Omental fat pad (tissue), 3 donors: ENCODE measurements at regions not wholly inside any gene's neighbourhood (a gene's known extent, or its start where the extent isn't known, plus 50 kb on each side); places are given as distances from the start of the nearest gene placed in this dataset.

ENCODE experiments used
- ATAC-seq: fragments of 150-250 bp; one replicate; pipeline ENCODE4 v1.9.1; 2016; ENCODE audit warnings: mild to moderate bottlenecking, moderate library complexity; ENCODE audit not compliant: low FRiP score
- DNase-seq: peaks from one replicate; pipeline ENCODE4 v3.0.0-alpha.2; 2019; ENCODE audit warnings: low spot score
- TF ChIP-seq, protein P1 (sequence below), 3 donors: fragments of 450-650 bp; IDR thresholded peaks; one replicate each; pipeline ENCODE4 v1.5.1; 2016 to 2017; ENCODE audit warnings: antibody characterized with exemption in 3 of 3, mild to moderate bottlenecking in 3 of 3, moderate library complexity in 2 of 3

DNA sequence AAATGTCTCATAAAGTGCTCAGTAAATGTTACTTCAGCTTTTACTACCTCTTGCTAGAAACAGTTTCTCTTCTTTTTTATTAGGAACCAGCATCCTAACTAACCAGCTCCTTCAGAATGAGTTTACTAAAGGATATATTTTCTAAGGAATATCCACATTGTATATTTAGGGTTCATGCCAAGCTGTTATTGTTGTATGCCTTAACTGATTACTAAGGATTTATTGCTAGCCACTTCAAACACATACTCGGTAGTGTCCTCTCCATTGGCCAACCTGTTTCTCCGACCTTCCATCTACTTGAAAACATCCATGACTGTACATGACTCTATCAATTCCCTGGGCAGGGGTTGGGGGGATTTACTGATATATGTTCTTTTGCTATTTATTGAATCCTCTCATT, 906.3 kb upstream of the SORCS1 start:
- TF ChIP-seq, protein P1, sequence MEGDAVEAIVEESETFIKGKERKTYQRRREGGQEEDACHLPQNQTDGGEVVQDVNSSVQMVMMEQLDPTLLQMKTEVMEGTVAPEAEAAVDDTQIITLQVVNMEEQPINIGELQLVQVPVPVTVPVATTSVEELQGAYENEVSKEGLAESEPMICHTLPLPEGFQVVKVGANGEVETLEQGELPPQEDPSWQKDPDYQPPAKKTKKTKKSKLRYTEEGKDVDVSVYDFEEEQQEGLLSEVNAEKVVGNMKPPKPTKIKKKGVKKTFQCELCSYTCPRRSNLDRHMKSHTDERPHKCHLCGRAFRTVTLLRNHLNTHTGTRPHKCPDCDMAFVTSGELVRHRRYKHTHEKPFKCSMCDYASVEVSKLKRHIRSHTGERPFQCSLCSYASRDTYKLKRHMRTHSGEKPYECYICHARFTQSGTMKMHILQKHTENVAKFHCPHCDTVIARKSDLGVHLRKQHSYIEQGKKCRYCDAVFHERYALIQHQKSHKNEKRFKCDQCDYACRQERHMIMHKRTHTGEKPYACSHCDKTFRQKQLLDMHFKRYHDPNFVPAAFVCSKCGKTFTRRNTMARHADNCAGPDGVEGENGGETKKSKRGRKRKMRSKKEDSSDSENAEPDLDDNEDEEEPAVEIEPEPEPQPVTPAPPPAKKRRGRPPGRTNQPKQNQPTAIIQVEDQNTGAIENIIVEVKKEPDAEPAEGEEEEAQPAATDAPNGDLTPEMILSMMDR (IDR thresholded peaks at IDR 0.05) = no peak
- ATAC-seq (no peak), DNase-seq (no peak)

DNA sequence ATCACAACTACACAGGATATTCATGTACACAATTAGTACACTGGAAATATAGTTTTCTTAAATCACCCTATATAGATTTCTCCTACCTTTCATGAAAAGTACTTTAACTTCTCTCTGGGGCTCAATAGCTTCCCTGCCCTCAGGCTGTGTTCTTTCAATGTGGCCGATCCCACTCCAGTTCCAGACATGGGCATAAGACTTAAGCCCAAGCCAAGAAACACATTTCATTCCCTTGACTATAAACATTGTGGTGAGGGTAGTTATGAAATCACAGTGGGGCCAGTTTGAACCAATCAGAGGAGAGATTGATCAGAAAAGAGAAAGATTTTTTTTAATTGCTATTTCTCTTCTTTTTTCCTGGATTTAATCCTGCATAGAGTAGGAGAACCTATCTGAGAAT, 904.6 kb upstream of the SORCS1 start:
- TF ChIP-seq, protein P1 (IDR thresholded peaks at IDR 0.05) = no peak
- ATAC-seq (no peak), DNase-seq (no peak)

GRCh38 chr10:108064746-108065260, 900.3 kb upstream of the SORCS1 start:
- ATAC-seq = no peak
- TF ChIP-seq, protein P1 (IDR thresholded peaks at IDR 0.05) = no peak
- DNase-seq = no peak

- TF ChIP-seq, protein P1 (IDR thresholded peaks at IDR 0.05) = no peak
- no peak for ATAC-seq
- no peak for DNase-seq
These were observed 895.7 kb upstream of the SORCS1 start for GRCh38 chr10:108060246-108060645.

GRCh38 chr10:108055506-108055905, 891.0 kb upstream of the SORCS1 start:
- TF ChIP-seq, protein P1 (IDR thresholded peaks at IDR 0.05) = no peak
- ATAC-seq = no peak
- no peak for DNase-seq

GRCh38 chr10:108052981-108053380, 888.5 kb upstream of the SORCS1 start:
- DNase-seq (no peak), ATAC-seq (no peak)
- TF ChIP-seq, protein P1 (IDR thresholded peaks at IDR 0.05) = no peak

GRCh38 chr10:108051218-108051617, 886.7 kb upstream of the SORCS1 start:
- TF ChIP-seq, protein P1 (IDR thresholded peaks at IDR 0.05) = no peak
- no peak for DNase-seq
- ATAC-seq = no peak
